ENCODE measurements at regions not wholly inside any gene's neighbourhood (a gene's known extent, or its start where the extent isn't known, plus 50 kb on each side); places are given as distances from the start of the nearest gene placed in this dataset.
A peak's percentile ranks its signal among the peaks of the same experiment; 100 is the strongest.

- no peak for DNase-seq (ENCODE audit: low read depth in 4 of 4, low spot score in 3 of 4)
Observed at GRCh38 chr2:145860083-145860482, 1340.2 kb upstream of the ZEB2 start.

- no peak for DNase-seq (ENCODE audit: low read depth in 4 of 4, low spot score in 3 of 4)
Observed at GRCh38 chr2:145855142-145855541, 1335.2 kb upstream of the ZEB2 start.

- no peak for DNase-seq (ENCODE audit: low read depth in 4 of 4, low spot score in 3 of 4)
Observed at GRCh38 chr2:145854039-145854755, 1334.3 kb upstream of the ZEB2 start.

GRCh38 chr2:145851730-145852129 lies 1331.8 kb upstream of the ZEB2 start:
- DNase-seq (ENCODE audit: low read depth in 4 of 4, low spot score in 3 of 4) = no peak

- DNase-seq (ENCODE audit: low read depth in 4 of 4, low spot score in 3 of 4) = no peak
Observed at GRCh38 chr2:145849466-145849865, 1329.5 kb upstream of the ZEB2 start.

- no peak for DNase-seq (ENCODE audit: low read depth in 4 of 4, low spot score in 3 of 4)
Observed at GRCh38 chr2:145846982-145847381, 1327.1 kb upstream of the ZEB2 start.

GRCh38 chr2:145845923-145846322 lies 1326.0 kb upstream of the ZEB2 start:
- DNase-seq (ENCODE audit: low read depth in 4 of 4, low spot score in 3 of 4) = no peak

GRCh38 chr2:145845207-145845894 lies 1325.4 kb upstream of the ZEB2 start:
- no peak for DNase-seq (ENCODE audit: low read depth in 4 of 4, low spot score in 3 of 4)

GRCh38 chr2:145841973-145842372 lies 1322.1 kb upstream of the ZEB2 start:
- no peak for DNase-seq (ENCODE audit: low read depth in 4 of 4, low spot score in 3 of 4)

GRCh38 chr2:145836986-145837385 lies 1317.1 kb upstream of the ZEB2 start:
- DNase-seq (ENCODE audit: low read depth in 4 of 4, low spot score in 3 of 4) = no peak

- DNase-seq (ENCODE audit: low read depth in 4 of 4, low spot score in 3 of 4) = no peak
Observed at GRCh38 chr2:145835665-145836064, 1315.7 kb upstream of the ZEB2 start.

GRCh38 chr2:145832681-145833080 lies 1312.8 kb upstream of the ZEB2 start:
- no peak for DNase-seq (ENCODE audit: low read depth in 4 of 4, low spot score in 3 of 4)

- DNase-seq (ENCODE audit: low read depth in 4 of 4, low spot score in 3 of 4) = no peak
Observed at GRCh38 chr2:145829931-145830330, 1310.0 kb upstream of the ZEB2 start.

GRCh38 chr2:145827235-145827634 lies 1307.3 kb upstream of the ZEB2 start:
- DNase-seq (ENCODE audit: low read depth in 4 of 4, low spot score in 3 of 4) = no peak

GRCh38 chr2:145824384-145824783 lies 1304.5 kb upstream of the ZEB2 start:
- no peak for DNase-seq (ENCODE audit: low read depth in 4 of 4, low spot score in 3 of 4)

- DNase-seq (ENCODE audit: low read depth in 4 of 4, low spot score in 3 of 4) = no peak
Observed at GRCh38 chr2:145822892-145823534, 1303.1 kb upstream of the ZEB2 start.

- no peak for DNase-seq (ENCODE audit: low read depth in 4 of 4, low spot score in 3 of 4)
Observed at GRCh38 chr2:145820651-145821050, 1300.7 kb upstream of the ZEB2 start.

GRCh38 chr2:145818890-145819504 lies 1299.1 kb upstream of the ZEB2 start:
- no peak for DNase-seq (ENCODE audit: low read depth in 4 of 4, low spot score in 3 of 4)

GRCh38 chr2:145815933-145816332 lies 1296.0 kb upstream of the ZEB2 start:
- DNase-seq (ENCODE audit: low read depth in 4 of 4, low spot score in 3 of 4) = no peak

- peak in 2 of 4 donors; percentile 14 to 18 for DNase-seq (ENCODE audit: low read depth in 4 of 4, low spot score in 3 of 4)
Observed at GRCh38 chr2:145813481-145813880, 1293.6 kb upstream of the ZEB2 start.

- DNase-seq (ENCODE audit: low read depth in 4 of 4, low spot score in 3 of 4) = peak in 1 of 4 donors; percentile 17
Observed at GRCh38 chr2:145812165-145812554, 1292.2 kb upstream of the ZEB2 start.
